PC-9 (cell line): ENCODE measurements at regions not wholly inside any gene's neighbourhood (a gene's known extent, or its start where the extent isn't known, plus 50 kb on each side); places are given as distances from the start of the nearest gene placed in this dataset.

Experiments
- BruUV-seq: library from RNA; stranded (reverse); fragments of 400-500 nt; replicated peaks from 2 replicates; lab custom pipeline; 2021; lab: Mats Ljungman, UMichigan
- CTCF ChIA-PET: fragments of 300-600 bp; sonication (Branson Sonifier 250); formaldehyde crosslinking; loops from one replicate; lab custom pipeline; 2022; ENCODE audit warnings: antibody characterized with exemption; lab: Charles Lee
- POLR2A ChIA-PET: fragments of 300-600 bp; sonication (Branson Sonifier 250); formaldehyde crosslinking; loops from one replicate; lab custom pipeline; 2022; ENCODE audit warnings: antibody characterized with exemption; ENCODE audit not compliant: unreplicated experiment; lab: Charles Lee
- DNase-seq, 2 experiments: peaks; one replicate each; pipeline versions ENCODE4 v3.0.0 to v3.0.0-alpha.2; 2015 to 2022; ENCODE audit warnings: mixed read lengths in 1 of 2
- H2AFZ ChIP-seq: fragments of 200-600 bp; sonication (generic); 2 replicates; pipeline ENCODE4 v1.8.1; 2017; ENCODE audit warnings: antibody characterized with exemption
- H3F3A ChIP-seq: fragments of 200-600 bp; sonication (generic); 2 replicates; pipeline ENCODE4 v1.8.1; 2017; ENCODE audit warnings: antibody characterized with exemption, mild to moderate bottlenecking, low read depth; ENCODE audit not compliant: insufficient read depth
- H3K27ac ChIP-seq: fragments of 200-600 bp; sonication (generic); 2 replicates; pipeline ENCODE4 v1.6.1; 2016; ENCODE audit warnings: mixed run types
- H3K27me3 ChIP-seq: fragments of 200-600 bp; sonication (generic); 2 replicates; pipeline ENCODE4 v1.6.1; 2016; ENCODE audit warnings: low read depth, mixed run types; ENCODE audit not compliant: insufficient read depth
- H3K36me3 ChIP-seq: fragments of 200-600 bp; sonication (generic); 2 replicates; pipeline ENCODE4 v1.6.1; 2016; ENCODE audit warnings: low read depth, mixed run types
- H3K4me1 ChIP-seq: fragments of 200-600 bp; sonication (generic); replicated peaks from 2 replicates; pipeline ENCODE4 v1.6.1; 2016; ENCODE audit warnings: mixed run types; ENCODE audit not compliant: insufficient read depth
- H3K4me2 ChIP-seq: fragments of 200-600 bp; sonication (generic); 2 replicates; pipeline ENCODE4 v1.6.1; 2017; ENCODE audit warnings: mixed run types
- H3K4me3 ChIP-seq: fragments of 200-600 bp; sonication (generic); 2 replicates; pipeline ENCODE4 v1.6.1; 2016; ENCODE audit warnings: mixed run types
- H3K79me2 ChIP-seq: fragments of 200-600 bp; sonication (generic); 2 replicates; pipeline ENCODE4 v1.6.1; 2017; ENCODE audit warnings: low read depth, mixed run types
- H3K9me2 ChIP-seq: fragments of 200-600 bp; sonication (generic); 2 replicates; pipeline ENCODE4 v1.8.1; 2017; ENCODE audit warnings: mild to moderate bottlenecking; ENCODE audit not compliant: insufficient read depth
- H3K9me3 ChIP-seq: fragments of 200-600 bp; sonication (generic); 2 replicates; pipeline ENCODE4 v1.8.1; 2016; ENCODE audit warnings: low read depth; ENCODE audit not compliant: insufficient read depth
- H4K20me1 ChIP-seq: fragments of 200-600 bp; sonication (generic); 2 replicates; pipeline ENCODE4 v1.8.1; 2017; ENCODE audit not compliant: insufficient read depth
- CTCF ChIP-seq: fragments of 200-600 bp; sonication (generic); conservative IDR thresholded peaks from 2 replicates; pipeline ENCODE4 v1.6.1; 2017; ENCODE audit warnings: mixed run types, antibody characterized with exemption, mild to moderate bottlenecking, moderate library complexity
- EZH2 ChIP-seq: fragments of 200-600 bp; sonication (generic); IDR thresholded peaks from 2 replicates; pipeline ENCODE4 v1.8.0; 2017; ENCODE audit warnings: antibody characterized with exemption, low read depth
- intact Hi-C: fragments of 100-400 bp; cut with micrococcal nuclease; formaldehyde crosslinking; loops from one replicate; pipeline ENCODE4 v1.10.0; 2022; ENCODE audit not compliant: unreplicated experiment

- no TSS peak for BruUV-seq
- ChIA-PET POLR2A (no interaction called here), CTCF (no interaction called here)
Observed at GRCh38 chr4:62571494-62571893, 1371.4 kb downstream of the ADGRL3 start.

GRCh38 chr4:62560858-62561257 lies 1360.7 kb downstream of the ADGRL3 start:
- no TSS peak for BruUV-seq
- H3K4me3 ChIP-seq: no peak overlapping the region
- no peak for DNase-seq
- no peak overlapping the region for H3K4me2 ChIP-seq
- H2AFZ ChIP-seq: no peak overlapping the region
- TF ChIP-seq CTCF (no peak), EZH2 (no peak)
- CTCF ChIA-PET: no interaction called here
- intact Hi-C loops: no loop called here
- H3K27ac ChIP-seq: no peak overlapping the region
- no peaks in the 10 kb centered on the region for H3F3A ChIP-seq
- H3K36me3 ChIP-seq: no peaks in the 10 kb centered on the region
- H3K79me2 ChIP-seq: no peaks in the 10 kb centered on the region
- POLR2A ChIA-PET: no interaction called here
- H3K9me2 ChIP-seq: no peaks in the 10 kb centered on the region
- no peaks in the 10 kb centered on the region for H3K4me1 ChIP-seq
- no peaks in the 10 kb centered on the region for H4K20me1 ChIP-seq
- H3K27me3 ChIP-seq: no peaks in the 10 kb centered on the region
- no peaks in the 10 kb centered on the region for H3K9me3 ChIP-seq

More at GRCh38 chr4:62571494-62571893, 1371.4 kb downstream of the ADGRL3 start:
- no peaks in the 10 kb centered on the region for H3F3A ChIP-seq
- H3K27me3 ChIP-seq: no peaks in the 10 kb centered on the region
- no peaks in the 10 kb centered on the region for H3K9me2 ChIP-seq
- no peaks in the 10 kb centered on the region for H3K36me3 ChIP-seq
- H3K79me2 ChIP-seq: no peaks in the 10 kb centered on the region
- intact Hi-C loops: no loop called here
- H2AFZ ChIP-seq: no peak overlapping the region
- H4K20me1 ChIP-seq: no peaks in the 10 kb centered on the region
- no peak for DNase-seq
- no peak overlapping the region for H3K4me2 ChIP-seq
- H3K9me3 ChIP-seq: no peaks in the 10 kb centered on the region
- no peak for TF ChIP-seq CTCF
- TF ChIP-seq EZH2: no peak
- no peak overlapping the region for H3K4me3 ChIP-seq
- no peak overlapping the region for H3K27ac ChIP-seq
- H3K4me1 ChIP-seq: no peaks in the 10 kb centered on the region

- intact Hi-C loops: no loop called here
- Histone ChIP-seq H3F3A (no peaks in the 10 kb centered on the region), H3K27me3 (no peaks in the 10 kb centered on the region), H3K9me3 (no peaks in the 10 kb centered on the region), H3K27ac (no peak overlapping the region), H3K9me2 (no peaks in the 10 kb centered on the region), H4K20me1 (no peaks in the 10 kb centered on the region), H2AFZ (no peak overlapping the region), H3K36me3 (no peaks in the 10 kb centered on the region), H3K79me2 (no peaks in the 10 kb centered on the region), H3K4me3 (no peak overlapping the region), H3K4me2 (no peak overlapping the region), H3K4me1 (no peaks in the 10 kb centered on the region)
- ChIA-PET POLR2A (no interaction called here), CTCF (no interaction called here)
- TF ChIP-seq EZH2 (no peak), CTCF (no peak)
- DNase-seq: no peak
- no TSS peak for BruUV-seq
Observed at GRCh38 chr4:62550121-62550520, 1350.0 kb downstream of the ADGRL3 start.
